Glutamatergic neuron (in vitro differentiated cells): ENCODE measurements at regions not wholly inside any gene's neighbourhood (a gene's known extent, or its start where the extent isn't known, plus 50 kb on each side); places are given as distances from the start of the nearest gene placed in this dataset.
A peak's percentile ranks its signal among the peaks of the same experiment; 100 is the strongest.
"Not testable (repeated sequence)": the region's sequence is repeated elsewhere in the genome, so short reads cannot be mapped to it uniquely, and the experiment has no call there.

Source experiments
- DNase-seq: peaks from one replicate; pipeline ENCODE4 v3.0.0; 2022
- H3K27ac Mint-ChIP-seq: one replicate; pipeline ENCODE4 v1.8.0; 2020; ENCODE audit warnings: mild to moderate bottlenecking, mixed read lengths, inconsistent platforms; ENCODE audit not compliant: unreplicated experiment
- H3K27me3 Mint-ChIP-seq: one replicate; pipeline ENCODE4 v1.8.0; 2020; ENCODE audit warnings: mild to moderate bottlenecking, moderate library complexity, mixed read lengths, inconsistent platforms; ENCODE audit not compliant: unreplicated experiment
- H3K36me3 Mint-ChIP-seq: one replicate; pipeline ENCODE4 v1.8.0; 2020; ENCODE audit warnings: mild to moderate bottlenecking, mixed read lengths, inconsistent platforms; ENCODE audit not compliant: unreplicated experiment
- H3K4me1 Mint-ChIP-seq: one replicate; pipeline ENCODE4 v1.8.0; 2020; ENCODE audit warnings: mild to moderate bottlenecking, low read depth, mixed read lengths, inconsistent platforms; ENCODE audit not compliant: unreplicated experiment
- H3K4me3 Mint-ChIP-seq: one replicate; pipeline ENCODE4 v1.8.0; 2020; ENCODE audit warnings: mild to moderate bottlenecking, mixed read lengths, inconsistent platforms; ENCODE audit not compliant: unreplicated experiment
- H3K9me3 Mint-ChIP-seq: one replicate; pipeline ENCODE4 v1.8.0; 2020; ENCODE audit warnings: mild to moderate bottlenecking, moderate library complexity, mixed read lengths, inconsistent platforms; ENCODE audit not compliant: unreplicated experiment
- CTCF ChIP-seq: fragments of 200-600 bp; sonication (generic); IDR thresholded peaks from one replicate; pipeline ENCODE4 v1.5.0; 2021; ENCODE audit not compliant: partially characterized antibody, unreplicated experiment

GRCh38 chr1:65552484-65552883, 132.0 kb downstream of the LEPR start:
- H3K4me3 Mint-ChIP-seq, H3K27ac Mint-ChIP-seq, H3K4me1 Mint-ChIP-seq, DNase-seq, H3K27me3 Mint-ChIP-seq: not testable (repeated sequence)
- peaks cover 11% of the 10 kb centered on the region for H3K9me3 Mint-ChIP-seq
- peaks cover 27% of the 10 kb centered on the region for H3K36me3 Mint-ChIP-seq

GRCh38 chr1:65554086-65554764, 133.8 kb downstream of the LEPR start:
- peaks cover 32% of the 10 kb centered on the region for H3K36me3 Mint-ChIP-seq
- not testable (repeated sequence) for H3K4me1 Mint-ChIP-seq, H3K4me3 Mint-ChIP-seq, DNase-seq, H3K9me3 Mint-ChIP-seq, H3K27me3 Mint-ChIP-seq
- peak overlapping the region; percentile 33 for H3K27ac Mint-ChIP-seq

- Mint-ChIP-seq H3K27ac (no peak overlapping the region), H3K4me3 (no peak overlapping the region), H3K9me3 (peaks cover 8% of the 10 kb centered on the region), H3K4me1 (peaks cover 7% of the 10 kb centered on the region), H3K36me3 (peaks cover 32% of the 10 kb centered on the region), H3K27me3 (peaks cover 7% of the 10 kb centered on the region)
- DNase-seq, result no peak
- TF ChIP-seq CTCF, result no peak
These were observed 134.4 kb downstream of the LEPR start for GRCh38 chr1:65554829-65555228.

- no peak for TF ChIP-seq CTCF
- Mint-ChIP-seq H3K4me3 (no peak overlapping the region), H3K27ac (no peak overlapping the region), H3K36me3 (peaks cover 14% of the 10 kb centered on the region), H3K27me3 (no peaks in the 10 kb centered on the region), H3K4me1 (peaks cover 5% of the 10 kb centered on the region), H3K9me3 (no peaks in the 10 kb centered on the region)
- DNase-seq, result no peak
These were observed 137.7 kb downstream of the LEPR start for GRCh38 chr1:65558215-65558614.

GRCh38 chr1:65564493-65564892, 144.0 kb downstream of the LEPR start:
- DNase-seq, result no peak
- Mint-ChIP-seq H3K27ac (no peak overlapping the region), H3K36me3 (no peaks in the 10 kb centered on the region), H3K4me3 (no peak overlapping the region), H3K27me3 (no peaks in the 10 kb centered on the region), H3K4me1 (no peaks in the 10 kb centered on the region), H3K9me3 (peaks cover 2% of the 10 kb centered on the region)
- no peak for TF ChIP-seq CTCF

- peaks cover 6% of the 10 kb centered on the region for H3K27me3 Mint-ChIP-seq
- H3K9me3 Mint-ChIP-seq, result peaks cover 9% of the 10 kb centered on the region
- H3K4me3 Mint-ChIP-seq, result no peak overlapping the region
- no peak for TF ChIP-seq CTCF
- peaks cover 10% of the 10 kb centered on the region for H3K4me1 Mint-ChIP-seq
- no peak for DNase-seq
- H3K36me3 Mint-ChIP-seq, result no peaks in the 10 kb centered on the region
- H3K27ac Mint-ChIP-seq, result no peak overlapping the region
These were observed 147.8 kb downstream of the LEPR start for GRCh38 chr1:65568285-65568684.
